ENCODE measurements at regions not wholly inside any gene's neighbourhood (a gene's known extent, or its start where the extent isn't known, plus 50 kb on each side); places are given as distances from the start of the nearest gene placed in this dataset.

- TF ChIP-seq CTCF (IDR thresholded peaks at IDR 0.05; ENCODE audit: low read length, missing control alignments) = no peak
- no peak for DNase-seq (ENCODE audit: low read depth)
Observed at GRCh38 chr12:25014961-25015360, 66.1 kb upstream of the BCAT1 start.

GRCh38 chr12:25013061-25013460 is 64.2 kb upstream of the BCAT1 start:
- TF ChIP-seq CTCF (IDR thresholded peaks at IDR 0.05; ENCODE audit: low read length, missing control alignments) = no peak
- no peak overlapping the region for H3K4me3 ChIP-seq (replicated peaks; ENCODE audit: low read depth, low read length)
- DNase-seq (ENCODE audit: low read depth) = no peak

More at GRCh38 chr12:25014961-25015360, 66.1 kb upstream of the BCAT1 start:
- no peak overlapping the region for H3K4me3 ChIP-seq (replicated peaks; ENCODE audit: low read depth, low read length)

- DNase-seq (ENCODE audit: low read depth) = no peak
- H3K4me3 ChIP-seq (replicated peaks; ENCODE audit: low read depth, low read length) = no peak overlapping the region
- TF ChIP-seq CTCF (IDR thresholded peaks at IDR 0.05; ENCODE audit: low read length, missing control alignments) = no peak
Observed at GRCh38 chr12:25009496-25010092, 60.7 kb upstream of the BCAT1 start.

- no peak overlapping the region for H3K4me3 ChIP-seq (replicated peaks; ENCODE audit: low read depth, low read length)
- no peak for TF ChIP-seq CTCF (IDR thresholded peaks at IDR 0.05; ENCODE audit: low read length, missing control alignments)
- DNase-seq (ENCODE audit: low read depth) = no peak
Observed at GRCh38 chr12:25005376-25005775, 56.5 kb upstream of the BCAT1 start.

- H3K4me3 ChIP-seq (replicated peaks; ENCODE audit: low read depth, low read length) = no peak overlapping the region
- no peak for DNase-seq (ENCODE audit: low read depth)
- no peak for TF ChIP-seq CTCF (IDR thresholded peaks at IDR 0.05; ENCODE audit: low read length, missing control alignments)
Observed at GRCh38 chr12:25004447-25004846, 55.5 kb upstream of the BCAT1 start.

- no peak for TF ChIP-seq CTCF (IDR thresholded peaks at IDR 0.05; ENCODE audit: low read length, missing control alignments)
- no peak for DNase-seq (ENCODE audit: low read depth)
- no peak overlapping the region for H3K4me3 ChIP-seq (replicated peaks; ENCODE audit: low read depth, low read length)
Observed at GRCh38 chr12:25001311-25001710, 52.4 kb upstream of the BCAT1 start.

All from fibroblast of pulmonary artery (primary cell).